DMS153 (cell line): ENCODE measurements at regions not wholly inside any gene's neighbourhood (a gene's known extent, or its start where the extent isn't known, plus 50 kb on each side); places are given as distances from the start of the nearest gene placed in this dataset.
"Not testable (repeated sequence)": the region's sequence is repeated elsewhere in the genome, so short reads cannot be mapped to it uniquely, and the experiment has no call there.

Source experiments
- DNase-seq: peaks from one replicate; lab custom pipeline; 2025; lab: John Stamatoyannopoulos, UW

DNA sequence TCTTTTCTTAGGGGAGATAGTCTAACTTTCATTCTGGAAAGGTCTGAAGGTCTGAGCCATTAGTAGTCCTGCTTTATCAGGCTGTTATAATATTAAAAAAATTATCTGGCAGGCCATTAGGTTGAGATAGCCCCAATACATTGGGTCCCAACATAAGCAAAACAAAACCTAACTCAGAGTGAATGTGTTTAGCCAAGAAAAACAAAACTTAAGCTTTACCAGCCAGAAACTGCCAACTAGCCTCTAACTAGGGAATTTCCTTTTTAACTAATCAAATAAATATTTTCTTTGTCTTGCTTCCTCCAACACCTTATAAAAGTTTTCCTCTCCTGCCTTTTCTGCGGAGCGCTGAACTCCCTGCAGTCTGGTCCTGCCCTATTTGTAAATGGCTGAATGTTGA, 1137.7 kb upstream of the CNTN5 start:
- no peak for DNase-seq

GRCh38 chr11:97888641-97889040, 1132.1 kb upstream of the CNTN5 start:
- peak; percentile 35 for DNase-seq

DNA sequence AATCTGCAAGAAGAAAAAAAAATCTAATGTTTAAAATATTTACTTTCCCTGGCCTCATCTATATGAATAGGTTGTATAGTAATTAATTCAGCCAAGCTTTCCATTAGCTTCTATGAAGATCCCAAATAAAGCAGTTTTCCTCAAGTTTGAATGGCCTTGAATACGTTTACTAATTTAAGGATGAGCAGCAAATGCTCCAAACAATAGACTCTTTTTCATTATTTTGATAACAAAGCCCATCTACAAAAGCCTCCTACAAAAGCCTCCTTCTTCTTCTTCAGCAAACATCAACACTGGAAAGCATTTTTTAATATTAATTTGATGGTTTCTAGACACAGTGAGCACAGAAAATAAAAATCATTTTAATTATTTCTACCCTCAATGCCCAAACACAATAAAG, 1130.3 kb upstream of the CNTN5 start:
- no peak for DNase-seq

DNA sequence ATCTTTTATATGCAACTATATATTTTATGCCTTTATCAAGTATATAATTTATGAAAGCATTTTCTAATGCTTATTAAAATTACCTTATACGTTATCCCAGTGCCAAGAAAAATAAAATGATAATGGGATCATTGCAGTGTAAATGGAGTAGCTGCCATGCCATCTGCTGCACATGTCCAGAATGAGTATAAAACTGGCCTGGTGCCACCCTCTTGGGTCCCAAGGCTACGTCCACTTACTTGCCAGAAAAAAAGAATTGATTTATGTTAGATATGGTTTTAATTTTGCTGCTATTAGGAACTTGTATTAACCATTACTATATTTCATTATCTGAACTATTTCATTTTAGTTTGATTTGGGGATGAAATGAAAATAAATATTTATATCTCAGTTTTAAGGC, 1127.1 kb upstream of the CNTN5 start:
- DNase-seq = no peak

DNA sequence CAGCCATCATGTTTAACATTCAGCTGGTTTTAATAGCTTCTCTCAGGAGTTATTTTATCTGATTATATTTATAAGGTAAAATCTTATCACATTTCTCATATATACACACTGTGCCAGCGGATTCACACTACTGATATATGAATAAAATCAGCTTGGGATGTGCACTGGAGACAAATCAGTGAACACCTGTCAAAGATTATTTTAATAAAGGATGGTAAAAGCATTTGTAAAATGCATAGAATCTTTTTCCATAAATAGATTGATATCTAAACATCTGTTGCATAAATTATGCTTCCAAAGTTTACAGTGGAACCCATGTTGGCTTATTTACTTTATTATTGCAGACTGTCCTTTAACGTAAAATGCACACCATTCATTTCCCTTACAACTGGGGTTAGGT, 1125.8 kb upstream of the CNTN5 start:
- no peak for DNase-seq

GRCh38 chr11:97895572-97895971, 1125.2 kb upstream of the CNTN5 start:
- DNase-seq = no peak

GRCh38 chr11:97902828-97903227, 1117.9 kb upstream of the CNTN5 start:
- no peak for DNase-seq

GRCh38 chr11:97905101-97905500, 1115.6 kb upstream of the CNTN5 start:
- no peak for DNase-seq

DNA sequence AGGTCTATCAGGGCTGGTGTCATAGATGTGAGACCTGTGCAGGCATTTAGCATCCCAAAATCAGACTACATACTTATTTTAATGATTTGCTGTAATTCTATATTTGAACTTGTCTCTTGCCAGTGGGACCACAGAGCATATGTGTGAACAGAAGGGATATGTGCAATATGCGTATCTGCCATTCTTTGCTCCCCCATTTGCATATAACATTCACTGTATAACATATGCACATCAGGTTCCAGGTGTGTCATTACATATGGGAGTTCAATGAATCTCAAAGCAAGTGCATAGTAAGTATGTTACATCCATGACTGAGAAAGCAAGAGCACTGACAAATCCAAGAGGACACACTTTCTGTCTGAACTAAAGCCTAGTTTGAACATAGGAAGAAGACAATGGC, 1115.1 kb upstream of the CNTN5 start:
- no peak for DNase-seq

- no peak for DNase-seq
Observed at GRCh38 chr11:97908354-97908753, 1112.4 kb upstream of the CNTN5 start.

DNA sequence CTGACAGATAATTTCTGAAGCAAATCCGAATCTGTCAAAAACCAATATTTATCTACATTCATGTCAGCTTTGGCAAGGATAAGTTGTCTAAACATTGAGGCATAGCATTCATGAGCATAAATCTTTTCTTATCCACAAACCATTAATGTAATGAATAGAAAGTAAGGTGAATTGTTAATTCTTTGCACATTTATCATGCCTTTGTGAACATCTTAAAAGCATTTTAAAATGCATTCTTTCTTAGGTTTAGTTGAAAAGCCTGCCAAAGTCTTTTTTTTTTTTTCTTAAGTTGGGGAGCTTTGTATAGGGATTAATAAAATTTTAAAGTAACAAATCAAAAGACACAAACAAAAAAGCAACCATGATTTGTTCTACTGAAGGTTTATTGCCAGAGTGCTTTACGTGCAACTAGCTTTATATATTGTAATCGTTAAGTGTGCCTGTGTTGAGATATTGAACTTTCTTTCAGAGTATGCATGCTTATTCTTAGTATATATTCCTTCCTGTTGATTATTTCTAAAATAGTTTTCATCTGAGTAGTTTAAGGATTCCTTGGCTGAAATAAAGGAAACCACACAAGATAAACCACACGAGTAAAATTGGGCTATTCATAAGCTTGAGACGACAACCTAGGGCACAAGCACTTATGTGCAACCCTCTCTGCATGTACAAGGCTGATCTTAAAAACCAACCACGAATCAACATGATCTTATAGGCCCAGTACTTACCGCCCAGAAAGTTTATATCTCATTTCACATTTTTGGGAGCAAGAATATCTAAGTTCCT, 1110.9 kb upstream of the CNTN5 start:
- no peak for DNase-seq

- DNase-seq = no peak
Observed at GRCh38 chr11:97912629-97913028, 1108.1 kb upstream of the CNTN5 start.

DNA sequence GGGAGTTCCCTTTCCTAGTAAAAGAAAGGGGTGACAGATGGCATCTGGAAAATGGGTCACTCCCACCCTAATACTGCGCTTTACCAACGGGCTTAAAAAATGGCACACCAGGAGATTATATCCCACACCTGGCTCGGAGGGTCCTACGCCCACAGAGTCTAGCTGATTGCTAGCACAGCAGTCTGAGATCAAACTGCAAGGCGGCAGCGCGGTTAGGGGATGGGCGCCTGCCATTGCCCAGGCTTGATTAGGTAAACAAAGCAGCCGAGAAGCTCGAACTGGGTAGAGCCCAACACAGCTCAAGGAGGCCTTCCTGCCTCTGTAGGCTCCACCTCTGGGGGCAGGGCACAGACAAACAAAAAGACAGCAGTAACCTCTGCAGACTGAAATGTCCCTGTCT, 1097.8 kb upstream of the CNTN5 start:
- DNase-seq = not testable (repeated sequence)

DNA sequence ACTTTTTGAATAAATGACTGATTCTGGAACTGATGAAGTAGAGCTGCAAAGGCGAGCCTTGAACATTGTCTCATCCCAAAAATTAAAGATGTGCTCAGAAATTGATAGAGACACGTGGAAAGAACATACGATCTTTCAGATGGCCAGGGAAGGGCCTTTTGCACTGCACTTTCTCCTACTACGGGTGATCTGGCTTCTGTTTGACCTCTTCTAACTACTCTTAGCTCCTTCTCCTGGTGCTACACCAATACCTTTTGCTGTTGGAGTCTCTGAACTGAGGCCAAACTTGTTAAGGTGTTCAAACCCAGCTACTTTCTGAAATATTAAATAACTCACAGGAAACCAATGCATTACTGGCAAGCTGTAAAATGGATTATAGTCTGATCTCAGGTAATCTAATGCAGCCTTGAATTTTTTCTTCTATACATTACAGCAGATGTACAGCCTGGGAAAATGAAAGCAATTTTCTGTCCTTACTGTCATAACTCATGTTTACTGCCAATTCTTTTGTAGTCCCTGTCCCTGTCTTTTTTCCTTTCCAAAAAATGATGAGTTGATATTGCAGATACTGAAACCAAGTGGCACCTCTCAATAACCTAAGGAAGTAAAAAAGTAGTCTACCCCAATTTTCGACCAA, 1086.1 kb upstream of the CNTN5 start:
- no peak for DNase-seq

DNA sequence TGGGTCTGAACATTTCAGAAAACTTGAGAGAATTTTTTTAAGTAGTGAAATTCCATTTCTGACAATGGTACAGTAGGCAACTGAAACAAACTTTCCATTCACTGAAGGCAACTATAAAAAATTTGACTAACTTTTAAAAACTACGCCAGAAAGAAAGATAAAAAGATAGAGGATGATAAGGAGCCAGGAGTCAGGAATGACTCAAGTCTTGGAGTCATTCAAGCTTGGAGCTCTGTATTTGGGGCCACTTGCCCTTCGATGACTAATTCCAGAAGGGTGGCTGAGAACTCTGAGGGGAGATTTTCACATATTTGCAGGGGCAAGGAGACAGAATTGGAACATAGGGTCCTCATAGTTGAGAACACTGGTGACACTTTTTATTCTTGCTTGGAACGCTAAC, 1083.2 kb upstream of the CNTN5 start:
- no peak for DNase-seq

DNA sequence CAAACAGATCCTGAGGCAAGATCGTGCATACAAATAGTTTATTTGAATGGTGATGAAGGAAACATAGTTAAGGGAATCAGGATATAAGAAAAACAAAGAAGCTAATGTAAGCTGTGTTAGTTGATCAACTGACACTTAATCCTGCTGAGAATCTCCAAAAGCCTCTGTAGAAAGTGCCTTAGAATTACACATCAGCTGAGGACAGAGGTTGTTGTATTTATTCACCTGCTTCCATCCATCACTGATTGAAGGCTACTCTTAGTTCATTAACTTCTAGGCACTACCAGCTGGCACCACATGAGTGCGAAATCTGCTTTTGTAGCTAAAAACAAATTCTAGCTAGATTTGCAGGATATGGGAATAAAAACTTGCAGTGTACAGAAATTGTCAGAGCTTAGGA, 1082.0 kb upstream of the CNTN5 start:
- no peak for DNase-seq

DNA sequence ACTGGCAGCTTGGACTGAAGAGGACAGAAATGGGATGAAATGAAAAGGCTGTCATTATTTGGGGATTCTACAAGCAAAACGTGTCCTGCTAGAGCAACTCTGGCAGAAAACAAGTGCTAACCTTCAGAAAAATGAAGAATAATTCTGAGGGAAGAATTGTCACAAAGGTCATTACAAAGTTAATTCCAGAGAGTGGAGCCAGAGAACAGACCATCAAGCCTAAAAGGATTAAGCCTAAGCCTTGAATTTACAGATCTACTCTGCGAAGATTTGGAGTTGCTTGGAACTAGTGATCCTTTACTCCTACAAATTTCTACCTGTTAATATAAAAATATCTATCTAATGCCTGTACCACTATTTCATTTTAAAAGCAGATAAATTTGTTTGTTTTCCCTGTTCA, 1077.3 kb upstream of the CNTN5 start:
- no peak for DNase-seq

DNA sequence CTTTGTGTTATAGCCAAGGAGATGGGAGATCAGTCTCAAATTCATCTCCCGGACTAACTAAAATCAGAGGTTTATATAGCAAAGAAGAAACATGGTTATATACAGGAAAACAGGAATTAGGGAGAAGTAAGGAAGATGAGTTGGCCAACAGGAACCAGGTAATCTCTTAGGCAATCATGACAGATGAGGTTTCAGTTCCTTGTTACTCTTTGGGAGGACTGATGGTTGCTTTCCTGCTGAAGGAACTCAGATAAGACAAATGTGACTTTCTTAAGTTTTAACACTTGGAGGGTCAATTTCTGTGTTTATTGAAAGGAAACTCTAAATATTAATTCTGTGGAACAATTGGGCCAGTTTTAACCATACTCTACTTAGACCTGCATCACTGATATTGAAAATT, 1072.0 kb upstream of the CNTN5 start:
- DNase-seq = no peak

- DNase-seq = no peak
Observed at GRCh38 chr11:97955595-97955994, 1065.2 kb upstream of the CNTN5 start.

DNA sequence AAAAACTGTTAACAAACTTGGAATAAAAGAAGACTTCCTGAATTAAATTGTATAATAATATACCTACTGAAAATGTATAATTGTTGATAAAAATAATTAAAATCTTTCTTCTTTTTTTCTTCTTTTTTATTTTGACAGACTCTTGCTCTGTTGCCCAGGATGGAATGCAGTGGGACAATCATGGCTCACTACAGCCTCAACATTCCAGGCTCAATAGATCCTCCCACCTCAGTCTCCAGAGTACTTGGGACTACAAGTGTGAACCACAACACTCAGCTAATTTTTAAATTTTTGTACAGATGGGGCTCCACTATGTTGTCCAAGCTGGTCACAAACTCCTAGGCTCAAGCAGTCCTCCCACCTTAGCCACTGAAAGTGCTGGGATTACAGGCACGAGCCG, 1063.8 kb upstream of the CNTN5 start:
- DNase-seq = no peak

- DNase-seq = no peak
Observed at GRCh38 chr11:97961431-97961830, 1059.3 kb upstream of the CNTN5 start.

DNA sequence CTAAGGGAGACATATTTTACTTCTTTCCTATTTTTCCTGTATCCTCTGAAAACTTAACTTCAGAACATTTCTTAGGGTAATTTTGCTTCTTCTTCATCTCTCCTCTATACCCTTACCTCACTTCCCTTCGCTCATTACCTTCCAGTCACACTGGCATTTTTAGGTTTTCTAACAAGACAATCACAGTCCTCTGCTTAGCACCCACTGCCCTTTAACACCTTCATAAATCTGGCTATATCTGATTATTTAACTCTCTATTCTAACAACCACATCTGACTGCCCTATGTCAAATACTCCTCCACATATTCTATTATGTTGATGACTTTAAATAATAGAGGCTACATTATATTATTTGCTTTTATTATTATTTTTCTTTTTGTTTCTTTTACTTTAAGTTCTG, 1058.0 kb upstream of the CNTN5 start:
- no peak for DNase-seq

DNA sequence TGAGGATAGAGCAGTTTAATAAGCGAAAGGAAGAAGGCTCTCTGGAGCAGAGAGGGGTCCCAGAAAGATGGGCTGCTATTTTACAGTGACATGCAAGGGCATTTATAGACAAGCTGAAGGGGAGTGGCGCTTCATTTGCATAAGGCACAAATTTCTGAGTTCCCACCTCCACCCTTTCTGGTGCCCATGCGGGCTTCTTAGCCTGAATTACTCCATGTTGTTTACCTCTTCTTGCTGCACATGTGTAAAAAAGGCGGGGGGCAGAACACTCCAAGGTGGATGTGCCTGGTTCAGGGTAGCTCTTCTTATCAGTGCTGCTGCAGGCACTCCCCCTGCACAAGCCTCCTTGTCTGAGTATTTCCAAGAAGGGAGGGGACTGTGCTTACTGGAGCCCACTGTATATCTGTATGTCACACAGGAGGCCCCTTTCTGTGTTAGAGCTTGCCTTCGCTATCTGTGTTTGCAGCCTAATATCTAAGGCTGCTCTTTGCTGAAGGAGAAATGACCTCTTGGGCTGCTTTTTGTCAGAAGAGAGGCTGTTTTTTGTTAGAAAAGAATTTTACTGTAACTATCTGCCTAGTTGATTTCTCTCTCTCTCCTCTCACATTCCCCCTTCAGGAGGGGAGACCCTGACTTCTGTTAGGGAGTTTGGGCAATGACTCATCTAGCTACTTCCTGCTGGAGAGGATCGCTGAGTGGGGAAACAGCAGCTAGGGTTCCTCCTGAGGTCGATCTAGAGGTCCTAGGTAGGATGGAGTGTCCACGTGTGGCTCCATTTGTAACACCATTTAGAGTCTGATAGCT, 1057.0 kb upstream of the CNTN5 start:
- DNase-seq = no peak
